Naive thymus-derived CD8-positive, alpha-beta T cell (primary cell): ENCODE measurements at regions not wholly inside any gene's neighbourhood (a gene's known extent, or its start where the extent isn't known, plus 50 kb on each side); places are given as distances from the start of the nearest gene placed in this dataset.
"Not testable (repeated sequence)": the region's sequence is repeated elsewhere in the genome, so short reads cannot be mapped to it uniquely, and the experiment has no call there.

ENCODE experiments used
- ATAC-seq, 2 donors: fragments of 150-1000 bp; cut with Tn5 transposase in 1 of 2; sonication (Bioruptor Pico), chemical (Tn5 transposase) in 1 of 2; 1 replicate in 1 of 2; 2 replicates in 1 of 2; pipeline ENCODE4 v1.10.0; 2021; ENCODE audit warnings: mild to moderate bottlenecking in 2 of 2, moderate library complexity in 2 of 2
- POLR2A ChIA-PET: fragments of 350-600 bp; sonication (Branson Sonifier 250); formaldehyde crosslinking; loops from one replicate; lab custom pipeline; 2021; ENCODE audit warnings: antibody characterized with exemption; lab: Charles Lee
- DNase-seq, 10 donors: peaks; one replicate each; pipeline versions ENCODE4 v3.0.0 to v3.0.0-alpha.2; 2020 to 2022
- H3K27ac Mint-ChIP-seq, 10 donors: one replicate each; pipeline ENCODE4 v1.8.0; 2020 to 2022; ENCODE audit warnings: mild to moderate bottlenecking in 10 of 10, mixed read lengths in 10 of 10, moderate library complexity in 4 of 10, inconsistent platforms in 1 of 10
- H3K27me3 Mint-ChIP-seq, 5 donors: one replicate each; pipeline ENCODE4 v1.8.0; 2021 to 2022; ENCODE audit warnings: mixed read lengths in 5 of 5
- H3K36me3 Mint-ChIP-seq, 3 donors: one replicate each; pipeline ENCODE4 v1.8.0; 2020 to 2022; ENCODE audit warnings: mixed read lengths in 3 of 3, mild to moderate bottlenecking in 2 of 3, inconsistent platforms in 1 of 3
- H3K4me1 Mint-ChIP-seq, 4 donors: one replicate each; pipeline ENCODE4 v1.8.0; 2021 to 2022; ENCODE audit warnings: mixed read lengths in 4 of 4
- H3K4me3 Mint-ChIP-seq, 10 donors: one replicate each; pipeline ENCODE4 v1.8.0; 2020 to 2022; ENCODE audit warnings: mild to moderate bottlenecking in 10 of 10, mixed read lengths in 10 of 10, moderate library complexity in 6 of 10, inconsistent platforms in 1 of 10
- H3K9me3 Mint-ChIP-seq, 9 donors: one replicate each; pipeline ENCODE4 v1.8.0; 2020 to 2022; ENCODE audit warnings: mixed read lengths in 9 of 9, mild to moderate bottlenecking in 3 of 9, inconsistent platforms in 1 of 9, moderate library complexity in 1 of 9

DNA sequence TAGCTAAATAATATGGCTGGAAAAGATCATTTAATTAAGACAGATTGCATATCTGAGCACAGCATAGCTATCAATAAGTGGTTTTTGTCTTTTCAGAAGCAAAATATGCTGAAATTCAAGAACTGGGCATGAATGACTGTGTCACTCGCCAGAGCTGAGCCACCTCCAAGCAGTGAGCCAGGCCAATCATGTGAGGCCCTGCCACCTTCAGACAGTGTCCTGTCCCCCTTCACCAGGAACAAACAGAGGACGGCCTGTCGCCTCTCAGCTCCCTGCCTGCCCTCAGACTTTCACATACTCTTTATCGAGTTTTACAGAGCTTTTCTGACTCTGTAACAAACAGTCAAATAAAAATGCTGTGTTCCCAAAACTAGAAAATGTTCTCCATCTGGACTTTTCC is 171.0 kb upstream of the TSC22D1 start:
- ATAC-seq = no peak
- Mint-ChIP-seq H3K4me3 (no peak overlapping the region), H3K9me3 (peaks cover 0 to 11% (median 3%) of the 10 kb centered on the region in 9 donors), H3K4me1 (peaks cover 0 to 1% (median 0%) of the 10 kb centered on the region in 4 donors), H3K36me3 (no peaks in the 10 kb centered on the region), H3K27ac (no peak overlapping the region), H3K27me3 (peaks cover 0 to 7% (median 0%) of the 10 kb centered on the region in 5 donors)
- POLR2A ChIA-PET = no interaction called here
- no peak for DNase-seq

DNA sequence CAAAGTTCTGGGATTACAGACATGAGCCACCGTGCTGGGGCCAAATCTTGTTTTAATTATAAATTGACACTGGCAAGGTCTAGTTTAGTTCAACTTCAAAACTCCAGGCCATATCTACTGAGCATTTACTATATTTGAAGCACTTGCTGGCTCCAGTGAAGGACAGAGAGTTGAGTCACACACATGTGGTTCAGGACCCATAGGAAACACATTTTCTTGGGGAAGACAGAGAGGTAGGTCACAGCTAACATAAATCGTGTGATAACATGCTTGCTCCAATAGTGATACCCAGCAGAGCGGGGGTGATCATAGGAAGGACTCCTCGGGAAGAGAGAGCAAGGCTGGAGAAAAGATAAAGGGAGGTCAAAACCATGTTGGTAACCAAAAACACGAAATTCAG is 170.6 kb upstream of the TSC22D1 start:
- peaks cover 0 to 11% (median 3%) of the 10 kb centered on the region in 9 donors for H3K9me3 Mint-ChIP-seq
- DNase-seq (no peak), ATAC-seq (no peak)
- no peaks in the 10 kb centered on the region for H3K36me3 Mint-ChIP-seq
- H3K4me3 Mint-ChIP-seq = no peak overlapping the region
- peaks cover 0 to 7% (median 0%) of the 10 kb centered on the region in 5 donors for H3K27me3 Mint-ChIP-seq
- POLR2A ChIA-PET = no interaction called here
- no peak overlapping the region for H3K27ac Mint-ChIP-seq
- peaks cover 0 to 1% (median 0%) of the 10 kb centered on the region in 4 donors for H3K4me1 Mint-ChIP-seq

DNA sequence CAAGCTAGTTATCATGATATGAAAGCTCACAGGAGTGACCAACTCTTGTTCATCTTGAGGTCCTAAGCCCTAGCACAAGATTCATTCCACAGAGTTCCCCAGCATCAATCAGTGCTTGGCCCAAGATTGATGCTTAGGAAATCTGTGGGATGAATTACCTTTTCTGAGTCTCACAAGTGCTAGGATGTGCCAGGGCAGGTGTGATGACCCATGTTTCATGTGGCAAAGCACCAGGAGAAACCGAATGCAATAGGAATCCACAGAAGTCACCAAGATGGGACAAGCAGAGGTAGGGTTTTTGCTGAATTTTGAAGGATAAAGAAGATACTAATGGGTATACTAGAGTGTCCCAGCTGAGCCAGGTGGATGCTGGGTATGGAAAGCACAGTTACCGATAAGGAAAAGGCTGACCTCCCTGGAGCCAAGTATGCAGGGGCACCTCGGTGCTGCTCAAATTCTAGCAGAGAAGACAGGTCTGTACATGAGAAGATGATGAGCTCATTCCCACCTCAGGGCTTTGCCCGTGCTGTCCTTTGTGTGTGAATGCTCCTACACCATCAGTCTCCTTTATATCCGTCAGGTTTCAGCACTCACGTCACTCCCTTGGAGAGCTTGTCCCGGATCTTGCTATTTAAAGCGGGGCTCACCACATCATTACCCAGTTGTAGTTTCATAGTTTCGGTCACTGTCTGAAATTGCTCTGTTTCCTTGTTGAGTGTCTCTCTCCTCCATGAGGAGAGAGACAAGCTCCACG is 168.9 kb upstream of the TSC22D1 start:
- no peak overlapping the region for H3K4me3 Mint-ChIP-seq
- peaks cover 0 to 7% (median 0%) of the 10 kb centered on the region in 5 donors for H3K27me3 Mint-ChIP-seq
- ATAC-seq (no peak), DNase-seq (no peak)
- peaks cover 0 to 11% (median 3%) of the 10 kb centered on the region in 9 donors for H3K9me3 Mint-ChIP-seq
- H3K36me3 Mint-ChIP-seq = no peaks in the 10 kb centered on the region
- POLR2A ChIA-PET = no interaction called here
- H3K27ac Mint-ChIP-seq = no peak overlapping the region
- peaks cover 0 to 1% (median 0%) of the 10 kb centered on the region in 4 donors for H3K4me1 Mint-ChIP-seq

DNA sequence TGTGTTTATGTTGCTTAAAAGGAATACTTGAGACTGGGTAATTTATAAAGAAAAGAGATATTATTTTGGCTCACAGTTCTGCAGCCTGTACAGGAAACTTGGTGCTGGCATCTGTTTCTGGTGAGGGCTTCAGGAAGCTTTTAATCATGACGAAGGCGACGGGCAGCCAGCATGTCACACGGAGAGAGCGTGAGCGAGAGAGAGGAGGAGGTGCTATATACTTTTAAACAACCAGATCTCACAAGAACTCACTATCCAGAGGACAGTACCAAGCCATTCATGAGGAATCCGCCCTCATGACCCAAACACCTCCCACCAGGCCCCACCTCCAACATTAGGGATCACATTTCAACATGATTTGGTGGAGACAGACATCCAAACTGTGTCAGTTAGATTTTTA is 163.4 kb upstream of the TSC22D1 start:
- POLR2A ChIA-PET = no interaction called here
- no peak for DNase-seq
- ATAC-seq = no peak
- Mint-ChIP-seq H3K27ac (no peak overlapping the region), H3K27me3 (peaks cover 0 to 3% (median 0%) of the 10 kb centered on the region in 5 donors), H3K9me3 (peaks cover 0 to 11% (median 3%) of the 10 kb centered on the region in 9 donors), H3K4me1 (no peaks in the 10 kb centered on the region), H3K36me3 (no peaks in the 10 kb centered on the region), H3K4me3 (no peak overlapping the region)

DNA sequence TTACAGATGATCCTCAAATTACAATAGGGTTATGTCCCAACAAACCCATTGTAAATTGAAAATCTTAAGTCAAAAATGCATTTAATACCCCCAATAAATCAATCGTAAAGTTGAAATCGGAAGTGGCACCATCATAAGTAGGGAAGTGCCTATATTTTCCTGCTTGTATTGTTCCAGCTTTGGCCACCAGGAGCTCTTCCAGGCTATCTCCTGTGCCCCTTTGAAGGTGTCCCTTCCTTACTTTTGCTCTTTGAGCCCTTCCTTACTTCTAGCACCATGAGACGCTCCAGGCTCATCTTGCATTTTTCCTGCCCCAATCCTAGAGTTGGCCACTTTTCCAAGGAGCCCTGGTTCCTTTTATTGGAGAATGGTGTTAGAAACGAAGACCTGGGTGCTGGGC is 163.0 kb upstream of the TSC22D1 start:
- H3K27me3 Mint-ChIP-seq = peaks cover 0 to 4% (median 0%) of the 10 kb centered on the region in 5 donors
- peaks cover 0 to 8% (median 3%) of the 10 kb centered on the region in 9 donors for H3K9me3 Mint-ChIP-seq
- POLR2A ChIA-PET = no interaction called here
- H3K4me3 Mint-ChIP-seq = no peak overlapping the region
- DNase-seq = no peak
- no peaks in the 10 kb centered on the region for H3K36me3 Mint-ChIP-seq
- H3K4me1 Mint-ChIP-seq = no peaks in the 10 kb centered on the region
- no peak for ATAC-seq
- H3K27ac Mint-ChIP-seq = no peak overlapping the region

DNA sequence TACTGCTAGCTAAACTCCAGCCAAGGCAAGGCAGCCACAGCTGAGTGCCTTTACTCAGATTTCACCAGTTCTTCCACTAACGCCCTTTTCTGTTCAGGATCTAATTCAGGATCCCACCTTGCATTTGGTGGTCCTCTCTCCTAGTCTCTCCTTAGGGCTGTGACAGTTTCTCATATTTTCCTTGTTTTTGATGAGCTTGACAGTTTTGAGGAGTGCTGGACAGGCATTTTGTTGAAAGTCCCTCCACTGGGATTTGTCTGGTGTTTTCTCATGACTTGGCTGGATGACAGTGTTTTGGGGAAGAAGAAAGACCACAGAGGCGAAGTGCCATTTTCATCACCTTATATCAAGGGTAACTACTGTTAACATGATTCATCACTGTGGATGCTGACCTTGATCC is 162.3 kb upstream of the TSC22D1 start:
- Mint-ChIP-seq H3K4me1 (no peaks in the 10 kb centered on the region), H3K4me3 (no peak overlapping the region), H3K27ac (no peak overlapping the region), H3K9me3 (peaks cover 0 to 3% (median 0%) of the 10 kb centered on the region in 9 donors), H3K27me3 (peaks cover 0 to 4% (median 0%) of the 10 kb centered on the region in 5 donors), H3K36me3 (no peaks in the 10 kb centered on the region)
- ATAC-seq (no peak), DNase-seq (no peak)
- POLR2A ChIA-PET = no interaction called here

DNA sequence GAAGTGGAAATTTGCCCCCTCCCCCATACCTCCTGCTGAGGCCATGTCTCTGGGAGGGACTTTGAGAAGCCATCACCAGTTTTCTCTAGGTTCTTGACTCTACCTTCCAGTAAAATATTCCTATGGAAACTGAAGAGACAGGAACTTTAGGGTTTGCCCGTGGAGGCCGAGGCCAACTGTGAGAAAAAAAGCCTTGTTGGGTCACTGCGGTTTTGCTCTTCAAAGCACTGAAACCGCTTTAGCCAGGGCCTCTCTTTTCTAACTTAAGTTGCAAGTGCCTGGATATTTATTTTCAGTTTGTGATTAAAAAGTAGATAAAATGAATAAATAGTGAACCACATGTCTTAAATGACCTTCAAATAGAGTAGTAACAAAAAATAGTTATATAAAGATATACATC is 159.7 kb upstream of the TSC22D1 start:
- POLR2A ChIA-PET = no interaction called here
- peaks cover 0 to 1% (median 0%) of the 10 kb centered on the region in 9 donors for H3K9me3 Mint-ChIP-seq
- no peaks in the 10 kb centered on the region for H3K36me3 Mint-ChIP-seq

DNA sequence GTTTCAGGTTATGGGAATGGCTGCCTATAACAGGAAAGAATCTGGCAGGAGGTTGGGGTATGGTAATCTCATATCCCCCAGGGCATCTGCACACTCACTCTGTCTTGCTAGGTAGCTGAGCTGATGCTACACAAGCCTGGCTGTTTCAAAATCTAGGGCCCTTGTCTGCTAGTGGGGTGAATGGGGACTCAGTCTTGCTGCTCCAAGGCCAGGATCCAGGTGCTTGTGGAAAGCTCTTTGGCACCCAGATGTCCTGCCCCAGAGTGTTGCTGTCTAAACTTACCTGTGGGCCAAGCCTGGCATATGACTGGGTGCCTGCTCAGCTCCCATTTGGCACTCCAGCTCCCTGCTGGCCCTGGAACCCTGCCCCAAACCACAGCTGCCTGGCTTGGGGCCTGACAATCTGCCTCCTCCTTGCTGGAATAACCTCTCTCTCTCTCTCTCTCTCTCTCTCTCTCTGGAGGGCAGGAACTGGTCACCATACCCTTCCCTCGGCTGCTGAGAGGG is 158.1 kb upstream of the TSC22D1 start:
- no peaks in the 10 kb centered on the region for H3K4me1 Mint-ChIP-seq

More for the DNA sequence above, 159.7 kb upstream of the TSC22D1 start:
- no peak overlapping the region for H3K4me3 Mint-ChIP-seq
- peaks cover 0 to 8% (median 4%) of the 10 kb centered on the region in 5 donors for H3K27me3 Mint-ChIP-seq
- ATAC-seq (no peak), DNase-seq (no peak)
- no peak overlapping the region for H3K27ac Mint-ChIP-seq
- no peaks in the 10 kb centered on the region for H3K4me1 Mint-ChIP-seq

DNA sequence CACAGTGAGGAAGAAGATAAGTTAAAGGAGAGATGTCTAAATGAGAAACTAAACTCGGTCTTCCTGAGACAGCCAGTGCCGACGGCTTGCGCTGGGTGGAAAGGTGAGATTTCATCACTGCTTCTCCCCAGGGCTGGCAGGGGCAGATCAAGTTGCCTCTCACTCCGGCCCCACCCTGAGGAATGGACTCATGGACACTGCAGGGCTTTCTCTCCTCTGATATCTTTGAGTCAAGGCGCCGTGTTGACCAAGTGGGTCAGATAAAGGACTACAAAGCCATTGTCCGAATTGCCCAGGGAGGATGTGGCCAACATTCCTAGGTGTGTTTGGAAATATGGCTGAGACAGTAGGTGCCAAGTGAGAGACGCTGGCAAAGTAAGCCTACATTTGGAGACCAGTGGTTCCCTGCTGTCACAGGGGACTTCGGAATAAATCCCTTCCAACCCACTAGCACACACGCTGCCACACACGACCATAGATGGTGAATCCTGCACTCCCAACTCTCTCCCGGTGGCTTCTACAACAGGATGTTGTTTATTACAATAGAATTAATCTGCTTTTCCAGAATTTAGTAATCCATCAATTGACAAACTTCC is 156.5 kb upstream of the TSC22D1 start:
- Mint-ChIP-seq H3K9me3 (peaks cover 0 to 1% (median 0%) of the 10 kb centered on the region in 9 donors), H3K27ac (no peak overlapping the region), H3K4me1 (no peaks in the 10 kb centered on the region), H3K27me3 (peaks cover 0 to 11% (median 4%) of the 10 kb centered on the region in 5 donors), H3K4me3 (no peak overlapping the region), H3K36me3 (no peaks in the 10 kb centered on the region)
- ATAC-seq (no peak), DNase-seq (no peak)
- POLR2A ChIA-PET = no interaction called here

More for the DNA sequence above, 158.1 kb upstream of the TSC22D1 start:
- DNase-seq (no peak), ATAC-seq (no peak)
- Mint-ChIP-seq H3K4me3 (no peak overlapping the region), H3K36me3 (no peaks in the 10 kb centered on the region), H3K9me3 (peaks cover 0 to 1% (median 0%) of the 10 kb centered on the region in 9 donors), H3K27me3 (peaks cover 0 to 8% (median 4%) of the 10 kb centered on the region in 5 donors), H3K27ac (no peak overlapping the region)
- POLR2A ChIA-PET = interaction anchor here (0.6 kb wide), 1 partner anchor 391 kb away, joined by 3 read pairs; no protein-coding TSS in a partner anchor

DNA sequence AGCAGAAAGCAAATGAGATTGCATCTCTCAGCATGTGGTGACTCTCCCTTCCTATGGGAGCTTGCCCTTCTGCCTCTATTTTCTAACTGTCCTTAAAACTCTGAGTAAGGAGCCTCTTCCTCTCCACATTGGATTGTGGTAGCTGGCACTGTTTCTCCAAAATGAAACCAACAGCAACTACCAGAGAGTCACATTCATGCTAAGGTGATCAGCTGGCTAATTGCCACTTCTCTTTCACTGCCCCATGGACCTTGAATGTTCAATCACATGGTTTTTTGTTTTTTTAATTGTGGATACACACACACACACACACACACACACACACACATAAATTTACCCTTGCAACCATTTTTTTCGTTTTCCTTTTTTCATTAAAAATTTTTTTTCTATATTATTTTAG is 154.7 kb upstream of the TSC22D1 start:
- no peaks in the 10 kb centered on the region for H3K36me3 Mint-ChIP-seq
- ATAC-seq = no peak
- H3K27me3 Mint-ChIP-seq = peaks cover 0 to 17% (median 4%) of the 10 kb centered on the region in 5 donors
- no peak overlapping the region for H3K27ac Mint-ChIP-seq
- no peak overlapping the region for H3K4me3 Mint-ChIP-seq
- H3K4me1 Mint-ChIP-seq = no peaks in the 10 kb centered on the region
- no peak for DNase-seq
- H3K9me3 Mint-ChIP-seq = peaks cover 0 to 1% (median 0%) of the 10 kb centered on the region in 9 donors
- POLR2A ChIA-PET = no interaction called here

DNA sequence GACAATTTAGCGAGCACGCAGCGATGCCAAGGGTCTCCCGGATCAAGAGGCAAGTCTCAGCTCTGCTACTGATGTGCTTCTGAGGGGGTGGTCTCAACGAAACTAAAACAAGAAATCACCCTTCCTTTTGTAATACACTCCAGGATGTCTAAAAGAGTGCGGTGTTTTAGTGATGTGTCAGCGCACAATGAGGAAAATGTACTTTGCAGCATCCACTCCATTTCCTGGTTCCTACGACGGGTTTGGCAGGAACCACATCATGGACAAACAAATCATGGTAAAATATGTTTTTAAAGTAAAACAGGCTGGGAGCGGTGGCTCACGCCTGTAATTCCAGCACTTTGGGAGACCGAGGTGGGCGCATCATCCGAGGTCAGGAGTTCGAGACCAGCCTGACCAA is 154.0 kb upstream of the TSC22D1 start:
- ATAC-seq = no peak
- H3K27ac Mint-ChIP-seq = no peak overlapping the region

DNA sequence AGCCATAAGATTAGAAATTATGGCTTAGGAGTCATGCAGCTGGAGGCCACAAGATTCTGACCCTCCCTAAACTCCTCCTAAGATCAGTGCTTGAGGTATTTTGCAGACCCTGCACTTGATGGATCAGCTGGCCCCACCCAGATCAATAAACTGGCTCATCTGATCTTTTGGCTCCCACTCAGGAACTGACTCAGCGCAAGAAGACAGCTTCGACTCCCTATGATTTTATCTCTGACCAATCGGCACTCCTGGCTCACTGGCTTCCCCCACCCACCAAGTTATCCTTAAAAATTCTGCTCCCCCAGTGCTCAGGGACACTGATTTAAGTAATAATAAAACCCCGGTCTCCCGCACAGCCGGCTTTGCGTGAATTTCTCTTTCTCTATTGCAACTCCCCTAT is 151.5 kb upstream of the TSC22D1 start:
- H3K36me3 Mint-ChIP-seq, H3K27ac Mint-ChIP-seq, DNase-seq, H3K9me3 Mint-ChIP-seq, POLR2A ChIA-PET, H3K4me1 Mint-ChIP-seq, H3K4me3 Mint-ChIP-seq, ATAC-seq: not testable (repeated sequence)
- H3K27me3 Mint-ChIP-seq = peaks cover 0 to 13% (median 4%) of the 10 kb centered on the region in 5 donors

More for the DNA sequence above, 154.0 kb upstream of the TSC22D1 start:
- no peaks in the 10 kb centered on the region for H3K4me1 Mint-ChIP-seq
- DNase-seq = no peak
- POLR2A ChIA-PET = no interaction called here
- peaks cover 0 to 17% (median 4%) of the 10 kb centered on the region in 5 donors for H3K27me3 Mint-ChIP-seq
- peaks cover 0 to 1% (median 0%) of the 10 kb centered on the region in 9 donors for H3K9me3 Mint-ChIP-seq
- H3K4me3 Mint-ChIP-seq = no peak overlapping the region
- H3K36me3 Mint-ChIP-seq = no peaks in the 10 kb centered on the region

DNA sequence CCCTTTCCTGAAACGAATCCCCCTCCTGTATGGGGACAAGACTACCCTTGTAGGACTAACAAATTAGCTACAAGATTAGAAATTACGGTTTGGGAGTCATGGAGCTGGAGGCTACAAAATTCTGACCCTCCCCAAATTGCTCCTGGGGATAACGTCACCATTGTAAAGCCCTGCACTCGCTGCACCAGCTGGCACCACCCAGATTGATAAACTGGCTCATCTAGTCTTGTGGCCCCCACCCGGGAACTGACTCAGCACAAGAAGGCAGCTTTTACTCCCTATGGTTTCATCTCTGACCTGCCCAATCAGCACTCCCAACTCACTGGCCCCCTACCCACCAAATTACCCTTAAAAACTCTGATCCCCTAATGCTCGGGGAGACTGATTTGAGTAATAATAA is 150.6 kb upstream of the TSC22D1 start:
- ATAC-seq = no peak

More for the DNA sequence above, 150.6 kb upstream of the TSC22D1 start:
- POLR2A ChIA-PET = no interaction called here
- DNase-seq = no peak
- peaks cover 0 to 13% (median 3%) of the 10 kb centered on the region in 5 donors for H3K27me3 Mint-ChIP-seq
- no peak overlapping the region for H3K4me3 Mint-ChIP-seq
- no peak overlapping the region for H3K27ac Mint-ChIP-seq
- no peaks in the 10 kb centered on the region for H3K4me1 Mint-ChIP-seq
- peaks cover 0 to 8% (median 3%) of the 10 kb centered on the region in 9 donors for H3K9me3 Mint-ChIP-seq
- peaks cover 0 to 5% (median 2%) of the 10 kb centered on the region in 3 donors for H3K36me3 Mint-ChIP-seq
